Breast epithelium (tissue), 3 donors: ENCODE measurements at regions not wholly inside any gene's neighbourhood (a gene's known extent, or its start where the extent isn't known, plus 50 kb on each side); places are given as distances from the start of the nearest gene placed in this dataset.

Experiments used
- CTCF ChIP-seq, 3 donors: fragments of 450-650 bp; IDR thresholded peaks; one replicate each; pipeline ENCODE4 v1.5.1; 2016 to 2017; ENCODE audit warnings: antibody characterized with exemption in 3 of 3, mild to moderate bottlenecking in 3 of 3, moderate library complexity in 3 of 3
- POLR2A ChIP-seq: fragments of 450-650 bp; IDR thresholded peaks from one replicate; pipeline ENCODE4 v1.6.1; 2016; ENCODE audit warnings: antibody characterized with exemption, mild to moderate bottlenecking, moderate library complexity
- POLR2AphosphoS5 ChIP-seq, 3 donors: sonication (generic); formaldehyde crosslinking; IDR thresholded peaks; one replicate each; pipeline ENCODE4 v1.6.1; 2017; ENCODE audit warnings: antibody characterized with exemption in 3 of 3

DNA sequence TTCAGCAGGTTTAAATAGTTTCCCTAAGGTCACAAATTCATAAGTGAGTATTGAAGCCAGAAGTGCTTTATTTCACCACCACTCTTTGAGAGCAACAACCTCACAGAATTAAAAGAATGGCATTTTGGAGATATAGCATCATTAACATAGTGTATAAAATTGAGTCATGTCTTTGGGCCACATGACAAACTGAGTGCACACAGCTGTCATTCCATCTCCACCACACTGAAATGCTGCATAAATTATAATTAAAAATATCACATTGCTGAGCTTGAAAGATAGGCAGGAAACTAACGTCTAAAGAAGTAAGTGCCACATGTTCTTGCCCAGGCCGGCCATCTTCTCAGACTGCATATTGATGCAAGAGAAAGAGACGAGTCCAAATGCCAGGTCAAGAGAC lies 897.9 kb upstream of the CNTNAP5 start:
- TF ChIP-seq CTCF (IDR thresholded peaks at IDR 0.05), result no peak
- TF ChIP-seq POLR2AphosphoS5 (IDR thresholded peaks at IDR 0.05), result no peak
- no peak for TF ChIP-seq POLR2A
